CD4-positive, alpha-beta T cell treated with Interleukin-21 for 1 hour (primary cell): ENCODE measurements at regions not wholly inside any gene's neighbourhood (a gene's known extent, or its start where the extent isn't known, plus 50 kb on each side); places are given as distances from the start of the nearest gene placed in this dataset.
"Not testable (repeated sequence)": the region's sequence is repeated elsewhere in the genome, so short reads cannot be mapped to it uniquely, and the experiment has no call there.

Experiments
- DNase-seq: peaks from one replicate; pipeline ENCODE4 v3.0.0-alpha.2; 2020

- DNase-seq = no peak
Measured at GRCh38 chr14:95818581-95818980, 58.1 kb upstream of the TUNAR start.

GRCh38 chr14:95817271-95817670, 59.4 kb upstream of the TUNAR start:
- no peak for DNase-seq

GRCh38 chr14:95816539-95816938, 60.1 kb upstream of the TUNAR start:
- DNase-seq = no peak

- DNase-seq = no peak
Measured at GRCh38 chr14:95815226-95815690, 61.4 kb upstream of the TUNAR start.

- DNase-seq = no peak
Measured at GRCh38 chr14:95814363-95815225, 62.0 kb upstream of the TUNAR start.

GRCh38 chr14:95811813-95812212, 64.8 kb upstream of the TUNAR start:
- no peak for DNase-seq

GRCh38 chr14:95808371-95808770, 68.3 kb upstream of the TUNAR start:
- DNase-seq = no peak

GRCh38 chr14:95796788-95797187, 79.8 kb upstream of the TUNAR start:
- no peak for DNase-seq

- no peak for DNase-seq
Measured at GRCh38 chr14:95787941-95788340, 74.0 kb upstream of the TCL1A start.

GRCh38 chr14:95786566-95786965, 72.6 kb upstream of the TCL1A start:
- no peak for DNase-seq

GRCh38 chr14:95784137-95784536, 70.2 kb upstream of the TCL1A start:
- no peak for DNase-seq

- DNase-seq = no peak
Measured at GRCh38 chr14:95776798-95777534, 63.0 kb upstream of the TCL1A start.

GRCh38 chr14:95774265-95775160, 60.6 kb upstream of the TCL1A start:
- DNase-seq = peak; percentile 36

- no peak for DNase-seq
Measured at GRCh38 chr14:95770777-95771176, 56.9 kb upstream of the TCL1A start.

- no peak for DNase-seq
Measured at GRCh38 chr14:95769976-95770375, 56.1 kb upstream of the TCL1A start.

- not testable (repeated sequence) for DNase-seq
Measured at GRCh38 chr14:95769431-95769830, 55.5 kb upstream of the TCL1A start.

- no peak for DNase-seq
Measured at GRCh38 chr14:95765051-95765450, 51.1 kb upstream of the TCL1A start.

GRCh38 chr14:95763875-95764274, 50.0 kb upstream of the TCL1A start:
- no peak for DNase-seq
